Thyroid gland (tissue), 4 donors: ENCODE measurements at regions not wholly inside any gene's neighbourhood (a gene's known extent, or its start where the extent isn't known, plus 50 kb on each side); places are given as distances from the start of the nearest gene placed in this dataset.

Experiments used
- DNase-seq, 2 donors: peaks; one replicate each; pipeline ENCODE4 v3.0.0-alpha.2; 2019
- H3K27ac ChIP-seq, 3 donors: fragments of 200-600 bp; sonication (generic); 1 replicate in 2 of 3; 2 replicates in 1 of 3; pipeline ENCODE4 v1.5.1; 2016 to 2019; ENCODE audit warnings: mild to moderate bottlenecking in 1 of 3, moderate library complexity in 1 of 3
- H3K27me3 ChIP-seq: fragments of 200-600 bp; sonication (generic); one replicate; pipeline ENCODE4 v1.5.1; 2019
- H3K36me3 ChIP-seq, 2 donors: fragments of 200-600 bp; sonication (generic); one replicate each; pipeline ENCODE4 v1.5.1; 2016 to 2019
- H3K4me1 ChIP-seq, 2 donors: fragments of 200-600 bp; sonication (generic); one replicate each; pipeline ENCODE4 v1.5.1; 2017 to 2019
- H3K4me3 ChIP-seq, 3 donors: fragments of 200-600 bp; sonication (generic); replicated peaks in 1 of 3; 1 replicate in 2 of 3; 2 replicates in 1 of 3; pipeline ENCODE4 v1.5.1; 2016; ENCODE audit warnings: mild to moderate bottlenecking in 1 of 3
- H3K9me3 ChIP-seq: fragments of 200-600 bp; sonication (generic); one replicate; pipeline ENCODE4 v1.5.1; 2017
- CTCF ChIP-seq, 6 experiments: fragments of 200-600 bp in 3 of 6; fragments of 450-650 bp in 3 of 6; sonication (generic) in 3 of 6; IDR thresholded peaks; one replicate each; pipeline ENCODE4 v1.5.1; 2016 to 2019; ENCODE audit warnings: antibody characterized with exemption in 6 of 6, mild to moderate bottlenecking in 2 of 6, inconsistent platforms in 1 of 6, moderate library complexity in 1 of 6
- POLR2A ChIP-seq, 2 donors: fragments of 450-650 bp; IDR thresholded peaks; one replicate each; pipeline ENCODE4 v1.6.1; 2017; ENCODE audit warnings: antibody characterized with exemption in 2 of 2, mild to moderate bottlenecking in 2 of 2, moderate library complexity in 1 of 2
- WGBS, 2 donors: methylation state at CpG; one replicate each; pipeline ENCODE4 v1.1.5; 2017; 5-methylcytosine and 5-hydroxymethylcytosine counted together
- intact Hi-C: fragments of 100-400 bp; cut with DNase I; formaldehyde crosslinking; loops from one replicate; pipeline ENCODE4 v1.15.1; 2023

DNA sequence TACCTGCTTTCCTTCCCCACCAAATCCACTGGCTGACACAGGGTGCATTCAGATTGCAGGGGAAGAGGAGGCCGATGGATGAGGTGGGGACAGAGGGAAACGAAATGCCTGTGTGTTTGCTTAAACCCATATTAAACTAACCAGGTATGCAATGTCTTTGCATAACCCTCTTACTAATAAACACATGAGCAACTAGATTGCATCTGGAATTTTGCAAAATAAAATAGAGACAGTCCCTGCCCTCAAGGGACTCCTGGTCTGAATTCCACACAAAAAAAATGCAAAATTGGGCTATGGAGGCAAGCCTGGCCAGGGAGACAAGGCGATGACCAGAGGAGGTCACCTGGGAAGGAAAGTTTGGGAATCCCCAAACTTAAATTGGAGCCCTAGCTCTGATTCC is 202.9 kb downstream of the ACTL7B start:
- intact Hi-C loops = no loop called here
- WGBS, 2 donors = 74 to 87% methylated on average over 3 of the region's 3 CpGs
- H3K27ac ChIP-seq = no peak overlapping the region
- no peaks in the 10 kb centered on the region for H3K4me1 ChIP-seq
- no peaks in the 10 kb centered on the region for H3K9me3 ChIP-seq
- TF ChIP-seq POLR2A (IDR thresholded peaks at IDR 0.05) (no peak), CTCF (IDR thresholded peaks at IDR 0.05) (no peak)
- no peak overlapping the region for H3K4me3 ChIP-seq
- no peak for DNase-seq
- H3K36me3 ChIP-seq = no peaks in the 10 kb centered on the region
- no peaks in the 10 kb centered on the region for H3K27me3 ChIP-seq

DNA sequence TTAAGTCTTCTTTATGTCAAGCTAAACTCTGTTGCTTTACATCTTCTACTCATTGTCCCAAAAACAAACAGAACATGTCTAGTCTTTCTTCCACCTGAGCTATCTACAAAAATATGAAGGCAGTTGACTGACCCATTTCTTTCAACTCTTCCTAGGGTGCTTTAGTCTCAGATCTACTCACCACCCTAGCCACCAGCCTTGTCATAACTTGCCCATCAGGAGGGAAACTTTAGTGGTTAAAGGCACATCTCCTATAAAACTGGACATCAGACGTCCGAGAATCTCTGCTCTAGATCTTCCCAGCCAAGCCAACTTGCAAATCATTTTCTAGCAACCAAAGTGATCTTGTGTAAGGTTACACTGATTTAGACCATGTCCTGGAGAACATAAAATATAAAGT is 205.0 kb downstream of the ACTL7B start:
- Histone ChIP-seq H3K4me1 (no peaks in the 10 kb centered on the region), H3K9me3 (no peaks in the 10 kb centered on the region), H3K36me3 (no peaks in the 10 kb centered on the region), H3K4me3 (no peak overlapping the region), H3K27ac (no peak overlapping the region), H3K27me3 (no peaks in the 10 kb centered on the region)
- WGBS, 2 donors = 43 to 46% methylated on average over 2 of the region's 2 CpGs
- TF ChIP-seq POLR2A (IDR thresholded peaks at IDR 0.05) (no peak), CTCF (IDR thresholded peaks at IDR 0.05) (no peak)
- intact Hi-C loops = no loop called here
- no peak for DNase-seq

DNA sequence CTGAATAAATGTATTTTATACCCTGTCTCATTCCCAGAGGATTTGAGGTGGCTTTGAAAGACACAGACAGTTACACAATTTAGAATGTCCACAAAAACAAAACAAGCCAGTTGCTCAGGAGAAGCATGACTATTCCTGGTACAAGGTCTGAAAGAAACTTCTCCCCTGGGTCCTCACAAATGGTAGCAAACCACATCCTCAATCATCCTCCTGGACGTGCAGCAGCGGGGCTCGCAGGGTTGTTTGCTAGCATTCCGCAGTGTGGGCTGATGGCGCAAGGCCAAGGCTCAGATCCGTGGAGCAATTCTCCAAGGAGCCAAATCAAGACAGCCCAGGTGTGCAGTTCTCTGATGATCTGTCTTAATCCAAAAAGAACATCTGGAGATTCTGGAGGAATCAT is 210.3 kb downstream of the ACTL7B start:
- no peaks in the 10 kb centered on the region for H3K27me3 ChIP-seq
- H3K27ac ChIP-seq = no peak overlapping the region
- no peak overlapping the region for H3K4me3 ChIP-seq
- no peaks in the 10 kb centered on the region for H3K36me3 ChIP-seq
- intact Hi-C loops = no loop called here
- DNase-seq = no peak
- no peaks in the 10 kb centered on the region for H3K9me3 ChIP-seq
- H3K4me1 ChIP-seq = no peaks in the 10 kb centered on the region
- WGBS, 2 donors = 36 to 54% methylated on average over 6 of the region's 6 CpGs
- no peak for TF ChIP-seq CTCF (IDR thresholded peaks at IDR 0.05)
- no peak for TF ChIP-seq POLR2A (IDR thresholded peaks at IDR 0.05)

GRCh38 chr9:108643731-108644510 is 211.9 kb downstream of the ACTL7B start:
- no peak overlapping the region for H3K4me3 ChIP-seq
- H3K36me3 ChIP-seq = no peaks in the 10 kb centered on the region
- H3K27me3 ChIP-seq = no peaks in the 10 kb centered on the region
- no peaks in the 10 kb centered on the region for H3K9me3 ChIP-seq
- DNase-seq = no peak
- intact Hi-C loops = no loop called here
- no peak for TF ChIP-seq CTCF (IDR thresholded peaks at IDR 0.05)
- TF ChIP-seq POLR2A (IDR thresholded peaks at IDR 0.05) = no peak
- 92 to 93% methylated on average over 5 of the region's 5 CpGs for WGBS, 2 donors
- no peaks in the 10 kb centered on the region for H3K4me1 ChIP-seq
- no peak overlapping the region for H3K27ac ChIP-seq

DNA sequence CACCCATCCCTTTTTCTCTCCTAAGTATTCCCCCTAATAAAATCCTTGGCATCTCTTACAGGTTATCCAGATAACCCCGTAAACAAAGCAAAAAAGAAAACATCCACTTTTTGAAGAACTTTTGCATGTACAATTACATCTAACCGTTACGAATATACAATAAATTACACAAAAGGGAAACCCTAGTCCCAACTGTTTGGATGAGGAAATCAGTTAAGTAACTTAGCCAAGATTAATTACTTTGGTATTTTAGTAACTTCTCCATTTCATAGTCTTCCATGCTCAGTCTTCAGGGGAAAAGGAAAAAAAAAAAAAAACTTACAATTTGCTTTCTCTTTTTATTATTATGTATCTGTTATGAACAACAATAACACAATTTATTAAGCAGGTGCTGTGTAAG is 212.9 kb downstream of the ACTL7B start:
- Histone ChIP-seq H3K9me3 (no peaks in the 10 kb centered on the region), H3K36me3 (no peaks in the 10 kb centered on the region), H3K4me3 (no peak overlapping the region), H3K27ac (no peak overlapping the region), H3K4me1 (no peaks in the 10 kb centered on the region), H3K27me3 (no peaks in the 10 kb centered on the region)
- no peak for TF ChIP-seq POLR2A (IDR thresholded peaks at IDR 0.05)
- TF ChIP-seq CTCF (IDR thresholded peaks at IDR 0.05) = no peak
- no peak for DNase-seq
- intact Hi-C loops = no loop called here
- WGBS, 2 donors = 69 to 90% methylated on average over 3 of the region's 3 CpGs
